ENCODE measurements at regions not wholly inside any gene's neighbourhood (a gene's known extent, or its start where the extent isn't known, plus 50 kb on each side); places are given as distances from the start of the nearest gene placed in this dataset.
"Not testable (repeated sequence)": the region's sequence is repeated elsewhere in the genome, so short reads cannot be mapped to it uniquely, and the experiment has no call there.

DNA sequence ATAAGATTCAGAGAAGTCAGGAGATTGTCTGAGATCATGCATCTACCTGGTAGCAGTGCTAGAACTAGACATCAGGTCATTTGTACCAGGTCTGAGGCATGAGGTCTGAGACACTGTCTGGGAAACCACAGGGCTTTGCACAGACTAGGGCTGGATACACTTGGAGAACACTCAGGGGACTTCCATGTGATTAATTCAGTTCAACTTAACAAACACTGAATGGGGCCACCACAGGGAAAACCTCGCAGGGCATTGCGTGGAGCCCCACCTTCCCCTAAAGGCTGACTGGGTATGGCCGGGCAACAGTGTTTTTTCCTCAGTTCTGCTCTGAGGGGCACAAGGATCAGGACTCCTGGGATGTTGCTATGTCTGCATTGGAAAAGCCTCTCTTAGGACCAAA is 86.5 kb upstream of the WARS2 start:
- peaks cover 5 to 11% (median 6%) of the 10 kb centered on the region in 3 donors for H3K4me1 Mint-ChIP-seq
- no peaks in the 10 kb centered on the region for H3K9me3 Mint-ChIP-seq
- peaks cover 8% of the 10 kb centered on the region for H3K36me3 Mint-ChIP-seq
- H3K27me3 Mint-ChIP-seq, result no peaks in the 10 kb centered on the region
- peak overlapping the region in 1 of 4 donors; percentile 41 for H3K4me3 Mint-ChIP-seq
- H3K27ac Mint-ChIP-seq, result no peak overlapping the region

DNA sequence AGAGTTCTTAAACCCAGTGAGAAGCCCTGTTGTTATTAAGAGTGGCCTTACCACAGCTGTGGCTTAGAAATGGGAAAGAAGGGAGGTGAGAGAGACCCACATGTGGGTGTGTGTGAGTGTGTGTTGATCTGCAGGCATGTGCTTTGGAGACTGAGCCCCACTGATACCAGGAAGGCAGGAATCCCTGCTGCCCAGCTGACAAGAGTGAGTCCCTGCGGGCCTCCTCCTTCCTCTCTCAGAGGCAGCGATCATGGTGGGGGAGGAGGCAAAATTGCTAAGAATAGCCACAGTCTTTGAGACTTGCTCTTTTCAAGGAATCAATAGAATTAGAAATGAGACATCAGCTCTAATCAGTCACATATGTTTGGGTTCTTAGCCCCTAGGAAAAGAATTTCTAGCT is 87.0 kb upstream of the WARS2 start:
- Mint-ChIP-seq H3K36me3 (peaks cover 8% of the 10 kb centered on the region), H3K9me3 (no peaks in the 10 kb centered on the region), H3K27ac (no peak overlapping the region), H3K27me3 (no peaks in the 10 kb centered on the region), H3K4me1 (peaks cover 0 to 6% (median 2%) of the 10 kb centered on the region in 3 donors), H3K4me3 (no peak overlapping the region)

DNA sequence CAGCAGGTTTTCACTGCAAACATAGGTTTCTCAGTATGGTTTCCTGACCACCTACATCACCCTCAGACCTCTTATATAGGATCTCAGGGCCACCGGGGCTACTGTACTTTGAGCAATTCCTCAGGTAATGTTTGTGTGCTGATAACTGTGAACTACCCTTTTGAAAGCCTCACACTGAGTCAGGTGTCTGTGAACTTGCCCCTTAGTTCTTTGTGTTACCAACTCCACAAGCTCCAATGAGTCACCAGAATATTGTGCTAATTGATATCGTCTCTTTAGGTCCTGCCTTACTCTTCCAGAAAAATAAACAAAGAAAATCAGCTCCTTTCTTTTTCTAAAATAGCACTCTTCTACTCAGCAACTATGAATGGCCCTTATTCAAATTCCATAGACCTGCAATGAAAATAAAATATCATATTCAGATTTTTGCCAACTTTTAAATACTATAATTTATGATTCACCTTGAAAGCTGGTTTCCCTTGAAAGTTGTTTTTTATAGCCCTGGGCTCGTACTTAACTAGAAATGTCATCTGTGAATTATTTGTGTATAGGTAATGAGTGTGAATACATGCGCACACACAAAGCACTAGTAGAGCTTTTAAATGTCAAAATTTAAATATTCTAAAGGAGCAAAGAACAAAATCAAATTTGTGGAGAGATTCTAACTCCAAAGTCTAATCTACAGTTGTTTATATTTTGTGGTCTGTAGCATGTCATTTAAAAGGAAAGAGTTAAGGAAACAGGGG is 88.1 kb upstream of the WARS2 start:
- Mint-ChIP-seq H3K9me3 (no peaks in the 10 kb centered on the region), H3K4me1 (no peaks in the 10 kb centered on the region), H3K27ac (no peak overlapping the region), H3K4me3 (no peak overlapping the region), H3K27me3 (no peaks in the 10 kb centered on the region), H3K36me3 (peaks cover 8% of the 10 kb centered on the region)

DNA sequence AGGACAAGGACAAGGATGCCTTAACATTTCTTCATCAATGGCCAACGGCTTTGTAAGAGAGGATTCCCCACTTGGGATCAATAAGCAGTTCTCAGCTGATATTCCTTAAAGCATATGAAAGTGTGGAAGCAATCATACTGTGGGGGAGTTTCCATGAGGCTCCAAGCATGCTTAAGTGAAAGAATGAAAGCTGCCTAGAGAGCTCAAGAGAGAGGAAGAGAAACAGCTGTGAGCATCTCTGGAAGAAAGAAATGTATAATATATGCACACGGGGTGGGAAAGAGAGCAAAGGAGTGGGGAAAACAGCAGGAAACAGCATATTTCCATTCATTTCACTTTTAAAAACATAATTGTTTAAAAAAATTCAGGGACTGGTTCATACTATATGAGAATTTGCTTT is 94.7 kb upstream of the WARS2 start:
- Mint-ChIP-seq H3K27me3 (no peaks in the 10 kb centered on the region), H3K4me3 (no peak overlapping the region)

DNA sequence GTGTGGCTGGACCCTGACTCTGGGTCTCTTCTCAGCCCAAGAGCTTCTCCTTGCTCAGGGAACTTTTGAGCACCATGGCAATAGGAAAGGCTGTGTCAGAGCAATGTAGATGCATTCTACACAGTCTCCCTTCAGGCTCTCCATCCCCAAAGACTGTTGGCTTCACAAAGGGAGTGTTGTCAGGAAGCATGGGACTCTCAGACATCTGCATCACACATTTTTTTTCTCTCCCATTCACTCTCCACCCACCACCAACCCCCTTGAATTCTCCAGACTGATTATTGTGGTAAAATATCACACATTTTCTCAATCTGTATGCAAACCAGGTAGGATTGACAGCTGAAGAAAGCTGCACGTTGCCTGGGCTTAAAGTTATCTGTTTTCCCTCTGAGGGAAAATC is 105.4 kb upstream of the WARS2 start:
- H3K27ac Mint-ChIP-seq, result no peak overlapping the region
- no peak overlapping the region for H3K4me3 Mint-ChIP-seq
- no peaks in the 10 kb centered on the region for H3K4me1 Mint-ChIP-seq
- H3K27me3 Mint-ChIP-seq, result no peaks in the 10 kb centered on the region
- peaks cover 7% of the 10 kb centered on the region for H3K36me3 Mint-ChIP-seq
- no peaks in the 10 kb centered on the region for H3K9me3 Mint-ChIP-seq

More for the DNA sequence above, 94.7 kb upstream of the WARS2 start:
- H3K27ac Mint-ChIP-seq, result no peak overlapping the region
- H3K4me1 Mint-ChIP-seq, result no peaks in the 10 kb centered on the region
- H3K9me3 Mint-ChIP-seq, result no peaks in the 10 kb centered on the region
- H3K36me3 Mint-ChIP-seq, result peaks cover 16% of the 10 kb centered on the region

DNA sequence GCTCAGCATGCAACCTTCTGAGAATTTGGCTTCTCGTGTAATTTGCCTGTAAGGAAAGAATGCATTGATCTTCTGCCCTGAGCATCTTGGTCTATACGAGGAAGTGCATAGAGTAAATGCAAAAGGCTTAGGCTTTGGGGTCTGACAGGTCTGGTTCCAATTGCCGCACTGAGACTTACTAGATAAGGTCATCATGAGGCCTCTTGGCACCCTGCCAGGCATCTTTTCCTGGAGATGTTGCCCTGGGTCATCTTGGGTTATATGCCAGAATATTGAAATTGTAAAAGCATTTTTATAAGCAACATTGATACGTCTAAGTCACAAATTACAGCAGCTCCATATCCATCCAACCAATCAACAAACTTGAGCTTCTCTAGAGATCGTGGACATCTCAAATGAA is 108.8 kb upstream of the WARS2 start:
- H3K9me3 Mint-ChIP-seq, result peaks cover 0 to 1% (median 0%) of the 10 kb centered on the region in 3 donors
- no peak overlapping the region for H3K4me3 Mint-ChIP-seq
- H3K36me3 Mint-ChIP-seq, result peaks cover 2% of the 10 kb centered on the region
- H3K4me1 Mint-ChIP-seq, result no peaks in the 10 kb centered on the region
- no peaks in the 10 kb centered on the region for H3K27me3 Mint-ChIP-seq
- no peak overlapping the region for H3K27ac Mint-ChIP-seq

DNA sequence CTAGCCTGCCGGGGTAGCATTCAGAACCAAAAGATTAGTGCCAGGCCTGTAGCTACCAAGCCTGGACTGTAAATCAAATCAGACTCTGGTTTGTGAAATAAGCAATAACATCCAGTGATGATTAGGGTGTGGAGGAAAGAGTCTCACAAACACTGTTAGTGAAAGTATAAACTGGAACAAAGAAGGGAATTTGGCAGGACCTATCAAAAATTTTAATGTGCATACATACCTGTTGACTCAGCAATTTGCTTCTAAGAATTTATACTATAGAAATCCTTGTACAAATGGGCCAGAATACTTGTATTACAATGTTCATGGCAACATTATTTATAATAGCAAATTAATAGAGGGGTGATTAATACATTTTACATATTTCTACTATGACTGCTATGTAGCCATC is 109.8 kb upstream of the WARS2 start:
- Mint-ChIP-seq H3K4me1 (no peaks in the 10 kb centered on the region), H3K27ac (no peak overlapping the region), H3K9me3 (peaks cover 0 to 1% (median 0%) of the 10 kb centered on the region in 3 donors), H3K4me3 (no peak overlapping the region), H3K36me3 (peaks cover 2% of the 10 kb centered on the region), H3K27me3 (no peaks in the 10 kb centered on the region)

DNA sequence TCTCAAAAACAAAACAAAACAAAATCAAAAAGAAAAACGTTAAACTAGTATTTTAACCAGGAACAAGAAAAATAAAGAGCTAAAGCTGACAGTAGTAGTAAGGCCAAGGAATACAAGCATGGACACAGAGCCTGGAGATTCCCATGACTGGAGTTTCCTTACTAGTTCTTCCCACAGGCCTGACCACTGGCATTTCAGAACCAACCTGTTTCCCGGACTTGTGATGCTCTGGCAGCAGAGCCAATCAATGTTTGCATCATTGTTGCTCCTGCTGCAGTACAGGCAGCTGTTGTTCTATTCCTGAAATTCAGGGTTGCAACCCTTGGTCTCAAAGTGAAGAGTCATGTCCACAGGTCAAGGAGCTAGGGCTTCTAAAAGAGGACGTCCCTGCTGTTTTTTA is 111.3 kb upstream of the WARS2 start:
- peaks cover 2% of the 10 kb centered on the region for H3K36me3 Mint-ChIP-seq

DNA sequence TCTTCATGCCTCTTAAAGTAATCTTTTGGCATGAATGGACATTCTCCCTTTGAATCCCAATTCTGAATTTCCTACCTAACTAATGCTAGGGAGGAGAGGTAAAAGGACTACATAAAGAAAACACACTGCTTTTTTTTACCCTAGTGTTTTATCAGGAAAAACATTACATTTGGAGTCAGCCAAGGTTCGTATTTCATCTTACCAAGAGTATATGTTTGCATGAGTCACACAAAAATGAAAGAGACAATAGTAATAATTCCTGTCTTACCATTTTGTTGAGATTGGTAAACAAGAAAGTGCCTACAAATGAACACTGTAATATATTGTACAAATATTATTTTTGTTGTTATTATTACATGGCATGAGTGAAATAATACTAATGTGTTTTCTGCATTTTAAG is 112.9 kb upstream of the WARS2 start:
- Mint-ChIP-seq H3K9me3 (peaks cover 0 to 4% (median 2%) of the 10 kb centered on the region in 3 donors), H3K27me3 (no peaks in the 10 kb centered on the region), H3K4me1 (peaks cover 0 to 3% (median 0%) of the 10 kb centered on the region in 3 donors), H3K27ac (no peak overlapping the region), H3K36me3 (peaks cover 8% of the 10 kb centered on the region), H3K4me3 (no peak overlapping the region)

More for the DNA sequence above, 111.3 kb upstream of the WARS2 start:
- Mint-ChIP-seq H3K4me1 (no peaks in the 10 kb centered on the region), H3K4me3 (no peak overlapping the region), H3K9me3 (peaks cover 0 to 1% (median 0%) of the 10 kb centered on the region in 3 donors), H3K27me3 (no peaks in the 10 kb centered on the region), H3K27ac (no peak overlapping the region)

DNA sequence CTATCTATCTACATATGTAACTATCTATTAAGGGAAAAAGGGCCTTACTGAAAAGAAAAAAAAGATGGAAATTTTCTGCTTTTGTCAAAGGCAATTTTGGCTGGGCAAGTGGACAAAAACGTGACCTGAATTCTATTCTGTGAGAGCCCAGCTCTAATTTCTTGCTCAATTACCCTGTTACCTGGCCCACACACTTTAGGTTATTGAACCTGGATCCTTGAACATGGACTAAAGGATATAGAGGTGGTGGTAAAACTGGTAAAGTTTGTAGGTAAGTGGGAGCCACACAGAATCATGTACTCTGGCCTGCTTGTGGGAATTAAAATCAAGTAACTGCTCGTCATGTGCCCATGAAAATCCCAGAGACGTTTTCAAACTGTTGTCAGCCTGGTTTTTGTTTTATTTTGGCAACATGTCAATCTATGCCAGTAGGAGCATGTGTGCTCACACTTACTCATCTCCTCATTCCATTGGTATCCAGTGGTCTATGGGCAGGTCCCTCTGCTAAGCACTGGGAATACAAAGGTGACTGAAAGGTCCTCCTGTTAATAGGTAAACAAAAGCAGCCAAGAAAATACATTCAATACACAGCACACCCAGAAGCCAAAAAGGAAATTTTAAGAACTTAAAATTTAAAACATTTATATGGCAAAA is 113.7 kb upstream of the WARS2 start:
- Mint-ChIP-seq H3K4me3 (no peak overlapping the region), H3K27me3 (no peaks in the 10 kb centered on the region), H3K36me3 (peaks cover 10% of the 10 kb centered on the region), H3K27ac (no peak overlapping the region), H3K4me1 (peaks cover 0 to 5% (median 0%) of the 10 kb centered on the region in 3 donors), H3K9me3 (peaks cover 0 to 4% (median 2%) of the 10 kb centered on the region in 3 donors)

DNA sequence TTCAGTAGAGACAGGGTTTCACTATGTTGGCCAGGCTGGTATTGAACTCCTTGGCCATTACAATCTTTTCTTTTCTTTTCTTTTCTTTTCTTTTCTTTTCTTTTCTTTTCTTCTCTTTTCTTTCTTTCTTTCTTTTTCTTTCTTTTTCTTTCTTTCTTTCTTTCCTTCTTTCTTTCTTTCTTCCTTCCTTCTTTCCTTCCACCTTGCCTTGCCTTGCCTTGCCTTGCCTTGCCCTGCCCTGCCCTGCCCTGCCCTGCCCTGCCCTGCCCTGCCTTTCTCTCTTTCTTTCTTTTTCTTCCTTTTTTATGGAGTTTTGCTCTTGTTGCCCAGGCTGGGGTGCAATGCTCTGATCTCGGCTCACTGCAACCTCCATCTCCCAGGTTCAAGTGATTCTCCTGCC is 112.5 kb upstream of the HAO2 start:
- not testable (repeated sequence) for H3K36me3 Mint-ChIP-seq, H3K4me1 Mint-ChIP-seq, H3K27ac Mint-ChIP-seq, H3K4me3 Mint-ChIP-seq, H3K9me3 Mint-ChIP-seq, H3K27me3 Mint-ChIP-seq

DNA sequence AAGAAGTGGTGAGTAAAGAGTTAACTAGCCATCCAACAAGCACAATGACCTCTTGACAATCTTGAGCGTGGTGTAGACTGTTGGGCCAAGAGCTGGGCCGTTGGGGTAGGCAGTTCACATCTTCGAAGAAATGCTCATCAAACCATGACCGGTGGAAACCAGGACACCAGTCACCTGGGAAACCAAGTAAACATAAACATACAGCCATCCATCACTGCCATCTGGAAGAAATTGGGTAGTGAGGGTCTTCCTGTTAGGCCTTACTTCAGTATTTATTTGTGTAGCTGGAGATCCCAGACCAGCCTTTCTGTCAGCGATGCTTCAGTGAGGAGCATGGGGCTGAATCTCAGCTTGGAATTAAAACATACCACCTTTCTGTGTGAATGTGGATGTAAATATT is 108.1 kb upstream of the HAO2 start:
- Mint-ChIP-seq H3K4me3 (no peak overlapping the region), H3K4me1 (peaks cover 0 to 9% (median 0%) of the 10 kb centered on the region in 3 donors), H3K27me3 (no peaks in the 10 kb centered on the region), H3K36me3 (peaks cover 10% of the 10 kb centered on the region), H3K27ac (no peak overlapping the region), H3K9me3 (peaks cover 0 to 3% (median 2%) of the 10 kb centered on the region in 3 donors)

DNA sequence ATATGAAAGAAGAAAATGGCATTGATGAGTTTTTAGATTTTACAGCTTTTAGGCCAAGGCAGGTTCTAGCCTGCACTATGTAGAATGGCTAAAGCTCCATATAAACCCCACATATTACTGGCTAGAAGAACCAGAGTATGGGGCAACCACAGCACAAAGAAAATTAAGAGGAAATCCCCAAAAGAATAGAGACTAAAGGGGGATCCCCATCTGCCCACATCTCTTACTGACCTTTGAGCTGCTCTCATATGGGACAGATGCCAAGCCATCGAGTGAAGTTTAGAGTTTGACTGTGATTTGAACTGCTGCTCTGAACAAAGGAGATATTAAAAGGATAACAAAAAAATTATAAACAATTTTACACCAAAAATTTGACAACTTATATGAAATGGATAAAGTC is 102.2 kb upstream of the HAO2 start:
- peak overlapping the region in 1 of 3 donors; percentile 29 for H3K27ac Mint-ChIP-seq
- H3K9me3 Mint-ChIP-seq, result peaks cover 0 to 4% (median 1%) of the 10 kb centered on the region in 3 donors
- H3K4me1 Mint-ChIP-seq, result peaks cover 0 to 3% (median 1%) of the 10 kb centered on the region in 3 donors
- H3K27me3 Mint-ChIP-seq, result no peaks in the 10 kb centered on the region
- peaks cover 6% of the 10 kb centered on the region for H3K36me3 Mint-ChIP-seq
- no peak overlapping the region for H3K4me3 Mint-ChIP-seq

DNA sequence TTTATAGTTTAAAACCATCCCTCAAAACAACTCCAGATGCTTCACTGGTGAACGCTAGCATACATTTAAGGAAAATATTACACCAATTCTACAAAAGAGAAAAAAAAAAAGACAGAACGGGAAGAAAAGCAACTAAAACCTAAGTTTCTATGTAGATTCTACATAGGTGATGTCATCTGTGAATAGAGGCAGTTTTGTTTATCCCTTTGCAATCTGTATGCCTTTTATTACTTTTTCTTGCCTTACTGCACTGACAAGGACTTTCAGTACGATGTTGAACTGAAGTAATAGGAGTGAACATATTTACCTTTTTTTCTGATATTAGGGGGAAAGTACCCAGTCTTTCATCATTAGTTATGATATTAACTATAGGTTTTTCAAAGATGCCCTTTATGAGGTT is 101.7 kb upstream of the HAO2 start:
- Mint-ChIP-seq H3K4me3 (no peak overlapping the region), H3K4me1 (peaks cover 0 to 3% (median 1%) of the 10 kb centered on the region in 3 donors), H3K27ac (no peak overlapping the region), H3K9me3 (peaks cover 0 to 4% (median 1%) of the 10 kb centered on the region in 3 donors), H3K27me3 (no peaks in the 10 kb centered on the region), H3K36me3 (peaks cover 6% of the 10 kb centered on the region)

DNA sequence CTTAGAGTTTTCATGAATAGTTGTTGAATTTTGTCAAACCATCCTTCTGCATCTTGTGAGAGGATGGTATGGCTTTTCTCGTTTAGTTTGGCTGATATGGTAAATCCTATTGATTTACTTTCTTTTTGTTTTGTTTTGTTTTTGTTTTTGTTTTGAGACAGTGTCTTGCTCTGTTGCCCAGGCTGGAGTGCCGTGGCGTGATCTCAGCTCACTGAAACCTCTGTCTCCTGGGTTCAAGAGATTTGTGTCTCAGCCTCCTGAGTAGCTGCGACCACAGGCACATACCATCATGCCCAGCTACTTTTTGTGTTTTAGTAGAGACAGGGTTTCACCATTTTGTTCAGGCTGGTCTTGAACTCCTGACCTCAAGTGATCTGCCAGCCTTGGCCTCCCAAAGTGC is 101.3 kb upstream of the HAO2 start:
- H3K36me3 Mint-ChIP-seq, H3K4me3 Mint-ChIP-seq, H3K9me3 Mint-ChIP-seq, H3K4me1 Mint-ChIP-seq, H3K27me3 Mint-ChIP-seq, H3K27ac Mint-ChIP-seq: not testable (repeated sequence)

DNA sequence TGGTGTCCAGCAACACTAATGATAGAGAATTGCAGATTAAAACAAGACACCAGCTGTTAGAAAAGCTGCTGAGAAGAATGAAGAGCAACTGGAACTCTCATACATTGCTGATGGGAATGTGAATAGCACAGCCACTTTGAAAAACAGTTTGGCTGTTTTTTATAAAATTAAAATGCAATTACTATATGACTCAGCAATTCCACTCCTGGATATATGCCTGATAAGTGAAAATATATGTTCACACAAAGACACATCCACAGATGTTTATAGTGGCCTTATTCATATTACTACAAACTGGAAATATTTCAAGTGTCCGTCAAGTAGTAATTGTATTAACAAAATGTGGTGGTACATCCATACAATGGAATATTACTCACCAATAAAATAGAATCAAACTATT is 99.7 kb upstream of the HAO2 start:
- Mint-ChIP-seq H3K4me3 (no peak overlapping the region), H3K27me3 (no peaks in the 10 kb centered on the region), H3K36me3 (peaks cover 6% of the 10 kb centered on the region), H3K9me3 (peaks cover 0 to 4% (median 1%) of the 10 kb centered on the region in 3 donors), H3K4me1 (peaks cover 0 to 3% (median 1%) of the 10 kb centered on the region in 3 donors), H3K27ac (no peak overlapping the region)
